ENCODE measurements at regions not wholly inside any gene's neighbourhood (a gene's known extent, or its start where the extent isn't known, plus 50 kb on each side); places are given as distances from the start of the nearest gene placed in this dataset.

GRCh38 chr4:17197070-17197469 lies 298.6 kb upstream of the LDB2 start:
- intact Hi-C loops (cut with micrococcal nuclease), result no loop called here
- Histone ChIP-seq H3K9me2 (replicated peaks; ENCODE audit: low read length) (no peaks in the 10 kb centered on the region), H3K79me2 (ENCODE audit: low read length) (no peaks in the 10 kb centered on the region), H3F3A (ENCODE audit: low read length, unreplicated experiment) (no peaks in the 10 kb centered on the region), H3K36me3 (ENCODE audit: low read depth, low read length) (no peaks in the 10 kb centered on the region), H2AFZ (ENCODE audit: low read length) (no peak overlapping the region), H3K27ac (ENCODE audit: low read length) (no peak overlapping the region), H3K9me3 (ENCODE audit: low read length) (no peaks in the 10 kb centered on the region), H3K4me2 (ENCODE audit: low read length) (no peak overlapping the region), H4K20me1 (ENCODE audit: low read length) (no peaks in the 10 kb centered on the region), H3K27me3 (ENCODE audit: low read length) (no peaks in the 10 kb centered on the region), H3K9ac (ENCODE audit: low read length) (no peak overlapping the region), H3K4me3 (ENCODE audit: low read length) (no peak overlapping the region), H3K4me1 (ENCODE audit: insufficient read depth, low read length) (no peaks in the 10 kb centered on the region)
- no peak for DNase-seq
- no peak for ATAC-seq
- POLR2A ChIA-PET (ENCODE audit: unreplicated experiment), result no interaction called here
- TF ChIP-seq EZH2phosphoT487 (IDR thresholded peaks at IDR 0.05; ENCODE audit: borderline replicate concordance, low read length), result no peak
- TF ChIP-seq EZH2 (IDR thresholded peaks at IDR 0.05; ENCODE audit: low read length, unreplicated experiment), result no peak
- TF ChIP-seq CTCF (conservative IDR thresholded peaks at IDR 0.05; ENCODE audit: low read depth, low read length), result no peak
- CTCF ChIA-PET, result no interaction called here
- BruUV-seq (replicated peaks), result no TSS peak

- no peak overlapping the region for H2AFZ ChIP-seq (ENCODE audit: low read length)
- H3K4me2 ChIP-seq (ENCODE audit: low read length), result no peak overlapping the region
- no peaks in the 10 kb centered on the region for H3K9me2 ChIP-seq (replicated peaks; ENCODE audit: low read length)
- no peak overlapping the region for H3K4me3 ChIP-seq (ENCODE audit: low read length)
- DNase-seq, result no peak
- ChIA-PET CTCF (no interaction called here), POLR2A (ENCODE audit: unreplicated experiment) (no interaction called here)
- H3K79me2 ChIP-seq (ENCODE audit: low read length), result no peaks in the 10 kb centered on the region
- H3K9ac ChIP-seq (ENCODE audit: low read length), result no peak overlapping the region
- no peaks in the 10 kb centered on the region for H3K27me3 ChIP-seq (ENCODE audit: low read length)
- ATAC-seq, result no peak
- no peaks in the 10 kb centered on the region for H3K4me1 ChIP-seq (ENCODE audit: insufficient read depth, low read length)
- H3K36me3 ChIP-seq (ENCODE audit: low read depth, low read length), result no peaks in the 10 kb centered on the region
- TF ChIP-seq CTCF (conservative IDR thresholded peaks at IDR 0.05; ENCODE audit: low read depth, low read length) (no peak), EZH2phosphoT487 (IDR thresholded peaks at IDR 0.05; ENCODE audit: borderline replicate concordance, low read length) (no peak), EZH2 (IDR thresholded peaks at IDR 0.05; ENCODE audit: low read length, unreplicated experiment) (no peak)
- H4K20me1 ChIP-seq (ENCODE audit: low read length), result no peaks in the 10 kb centered on the region
- intact Hi-C loops (cut with micrococcal nuclease), result no loop called here
- no TSS peak for BruUV-seq (replicated peaks)
- no peak overlapping the region for H3K27ac ChIP-seq (ENCODE audit: low read length)
- H3K9me3 ChIP-seq (ENCODE audit: low read length), result no peaks in the 10 kb centered on the region
- H3F3A ChIP-seq (ENCODE audit: low read length, unreplicated experiment), result no peaks in the 10 kb centered on the region
These were observed 297.2 kb upstream of the LDB2 start for GRCh38 chr4:17195461-17196275.

- H3K9ac ChIP-seq (ENCODE audit: low read length), result no peak overlapping the region
- H3K27me3 ChIP-seq (ENCODE audit: low read length), result no peaks in the 10 kb centered on the region
- H3K4me2 ChIP-seq (ENCODE audit: low read length), result no peak overlapping the region
- CTCF ChIA-PET, result no interaction called here
- H3K36me3 ChIP-seq (ENCODE audit: low read depth, low read length), result no peaks in the 10 kb centered on the region
- no peaks in the 10 kb centered on the region for H3K79me2 ChIP-seq (ENCODE audit: low read length)
- ATAC-seq, result no peak
- intact Hi-C loops (cut with micrococcal nuclease), result no loop called here
- no peaks in the 10 kb centered on the region for H3F3A ChIP-seq (ENCODE audit: low read length, unreplicated experiment)
- H3K27ac ChIP-seq (ENCODE audit: low read length), result no peak overlapping the region
- TF ChIP-seq EZH2phosphoT487 (IDR thresholded peaks at IDR 0.05; ENCODE audit: borderline replicate concordance, low read length), result no peak
- TF ChIP-seq CTCF (conservative IDR thresholded peaks at IDR 0.05; ENCODE audit: low read depth, low read length), result no peak
- no peak for TF ChIP-seq EZH2 (IDR thresholded peaks at IDR 0.05; ENCODE audit: low read length, unreplicated experiment)
- POLR2A ChIA-PET (ENCODE audit: unreplicated experiment), result no interaction called here
- H3K4me3 ChIP-seq (ENCODE audit: low read length), result no peak overlapping the region
- H2AFZ ChIP-seq (ENCODE audit: low read length), result no peak overlapping the region
- BruUV-seq (replicated peaks), result no TSS peak
- no peaks in the 10 kb centered on the region for H4K20me1 ChIP-seq (ENCODE audit: low read length)
- DNase-seq, result no peak
- no peaks in the 10 kb centered on the region for H3K9me2 ChIP-seq (replicated peaks; ENCODE audit: low read length)
- H3K9me3 ChIP-seq (ENCODE audit: low read length), result no peaks in the 10 kb centered on the region
- no peaks in the 10 kb centered on the region for H3K4me1 ChIP-seq (ENCODE audit: insufficient read depth, low read length)
These were observed 296.1 kb upstream of the LDB2 start for GRCh38 chr4:17194586-17194985.
